A172 (cell line): ENCODE measurements at regions not wholly inside any gene's neighbourhood (a gene's known extent, or its start where the extent isn't known, plus 50 kb on each side); places are given as distances from the start of the nearest gene placed in this dataset.
"Not testable (repeated sequence)": the region's sequence is repeated elsewhere in the genome, so short reads cannot be mapped to it uniquely, and the experiment has no call there.

ENCODE experiments used
- DNase-seq: peaks from one replicate; pipeline ENCODE4 v3.0.0-alpha.2; 2015; ENCODE audit warnings: low spot score

GRCh38 chr3:40645883-40646282, 121.1 kb downstream of the ZNF621 start:
- no peak for DNase-seq

DNA sequence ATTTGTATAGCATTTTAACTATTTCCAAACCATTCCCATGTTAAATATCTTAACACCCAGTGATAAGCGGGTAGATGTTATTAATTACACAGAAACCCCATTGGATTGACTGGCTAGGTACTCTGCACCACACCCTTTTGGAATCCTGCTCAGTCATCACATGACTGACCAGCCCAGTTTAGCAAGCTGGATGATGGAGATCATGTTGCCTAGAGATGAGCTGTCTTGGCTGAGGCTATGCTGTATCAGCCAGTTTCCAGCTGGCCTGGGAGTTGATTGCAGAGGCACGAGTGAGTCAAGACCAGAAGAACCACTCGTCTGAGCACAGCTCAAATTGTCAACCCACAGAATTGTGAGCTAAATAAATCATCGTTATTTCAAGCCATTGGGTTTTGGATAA, 124.6 kb downstream of the ZNF621 start:
- DNase-seq, result no peak

GRCh38 chr3:40652072-40652471, 127.3 kb downstream of the ZNF621 start:
- DNase-seq, result no peak

- no peak for DNase-seq
Observed at GRCh38 chr3:40653001-40653400, 128.2 kb downstream of the ZNF621 start.

DNA sequence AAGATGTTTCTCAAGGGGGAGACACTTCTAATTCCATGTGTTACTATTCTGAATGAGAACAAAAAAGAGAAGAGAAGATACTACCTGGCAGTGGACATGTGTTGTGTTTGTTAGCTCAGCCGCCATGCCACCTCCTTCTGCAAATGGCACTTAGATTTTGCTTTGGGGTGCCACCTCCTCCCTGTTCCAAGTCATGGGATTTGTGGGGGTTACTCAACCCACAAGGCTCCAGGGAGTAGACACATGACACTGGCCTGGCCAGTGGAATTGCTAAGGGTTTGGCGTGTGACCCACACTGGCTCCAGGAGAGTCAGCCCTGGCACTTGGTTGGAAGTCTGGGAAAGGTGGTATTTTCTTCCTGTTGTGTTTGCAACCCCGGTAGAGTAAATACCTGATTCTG, 129.1 kb downstream of the ZNF621 start:
- DNase-seq, result no peak

DNA sequence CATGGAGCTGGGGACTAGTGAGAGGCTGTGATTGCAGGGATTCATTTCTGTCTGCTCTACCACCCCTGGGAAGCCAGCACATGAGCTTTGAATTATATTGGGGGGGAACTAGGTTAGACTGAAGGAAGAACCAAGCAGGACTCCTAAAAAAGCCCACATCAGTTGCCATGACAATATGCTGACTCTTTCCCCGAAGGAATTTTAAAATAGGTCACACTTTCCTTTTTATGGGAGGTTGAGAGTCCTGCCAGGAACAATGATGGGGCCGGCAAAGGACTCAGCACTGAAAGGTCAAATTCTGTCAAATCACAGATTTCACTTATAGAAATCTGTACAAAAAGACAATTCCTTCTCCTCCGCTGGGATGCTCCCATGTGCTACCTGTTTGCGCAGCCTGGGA, 130.8 kb downstream of the ZNF621 start:
- DNase-seq, result no peak

GRCh38 chr3:40657623-40658022, 132.9 kb downstream of the ZNF621 start:
- no peak for DNase-seq

- no peak for DNase-seq
Observed at GRCh38 chr3:40658305-40658704, 133.5 kb downstream of the ZNF621 start.

DNA sequence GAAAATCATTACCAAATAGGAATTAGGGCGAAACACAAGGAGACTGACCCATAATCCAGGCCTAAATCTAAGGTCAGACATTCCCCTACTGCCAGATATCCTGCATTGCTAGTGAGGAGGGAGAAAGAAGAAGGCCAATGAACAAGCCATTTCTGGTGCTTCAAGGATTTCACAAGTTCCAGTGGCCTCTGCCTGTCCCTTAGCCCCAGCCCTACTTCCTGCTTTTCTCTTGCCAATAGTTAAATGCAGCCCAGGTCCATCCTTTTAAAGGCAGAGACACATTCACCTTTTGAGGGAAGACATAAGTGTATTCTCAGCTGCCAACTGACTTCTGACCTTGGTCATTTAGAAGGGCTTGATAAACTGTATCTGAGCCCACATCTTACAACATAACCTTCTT, 135.8 kb downstream of the ZNF621 start:
- no peak for DNase-seq

DNA sequence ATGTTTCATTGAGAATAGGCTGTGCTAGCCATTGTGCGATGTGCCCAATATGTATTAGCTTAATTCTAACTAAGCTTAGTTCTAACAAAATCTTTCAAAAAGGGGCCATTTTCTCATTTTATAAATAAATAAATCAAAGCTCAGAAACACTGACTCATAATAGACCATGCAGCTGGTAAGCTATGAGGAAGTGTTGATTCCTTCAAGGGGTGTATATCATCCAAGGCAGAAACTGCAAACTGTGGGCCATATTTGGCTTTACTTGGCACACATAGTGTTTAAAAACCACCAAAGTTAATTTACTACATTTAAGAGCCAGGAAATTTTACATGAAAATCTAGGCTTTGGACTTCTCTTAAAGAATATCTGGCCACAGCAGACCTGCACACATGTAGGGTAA, 136.5 kb downstream of the ZNF621 start:
- no peak for DNase-seq

GRCh38 chr3:40663280-40663679, 138.5 kb downstream of the ZNF621 start:
- DNase-seq, result no peak

GRCh38 chr3:40669176-40669575, 144.4 kb downstream of the ZNF621 start:
- DNase-seq, result no peak

DNA sequence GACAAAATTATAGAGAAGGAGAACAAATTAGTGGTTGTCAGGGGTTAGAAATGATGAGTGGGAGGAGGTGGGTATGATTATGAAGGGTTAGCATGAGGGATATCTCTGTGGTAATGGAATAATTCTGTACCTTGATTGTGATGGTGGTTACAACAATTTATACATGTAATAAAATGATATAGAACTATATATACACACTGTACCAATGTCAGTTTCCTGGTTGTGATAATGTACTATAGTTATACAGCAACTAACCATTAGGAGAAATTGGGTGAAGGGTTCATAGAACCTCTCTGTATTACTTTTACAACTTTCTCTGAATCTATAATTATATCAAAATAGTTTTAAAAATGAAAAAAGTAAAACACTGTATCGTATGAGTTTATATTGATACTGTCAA, 148.1 kb downstream of the ZNF621 start:
- DNase-seq, result no peak

DNA sequence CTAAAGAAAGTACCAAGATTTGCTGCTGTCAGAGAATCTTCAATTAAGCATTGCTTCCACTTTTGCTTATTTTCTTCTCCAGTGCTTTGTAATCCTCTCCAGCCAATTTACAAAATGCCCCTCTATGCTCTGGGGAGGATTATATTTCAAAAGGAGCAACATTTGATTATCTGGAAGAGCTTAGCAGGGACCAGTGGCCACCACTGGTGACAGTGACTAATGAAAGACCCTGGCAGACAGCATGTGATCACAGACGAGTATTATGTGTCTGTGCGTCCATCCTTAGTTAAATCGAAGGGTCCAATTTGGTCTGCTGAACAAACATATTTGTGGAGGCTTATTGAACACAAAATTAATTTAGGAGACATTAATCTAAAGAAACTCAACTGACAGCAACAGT, 152.6 kb downstream of the ZNF621 start:
- DNase-seq, result no peak

- no peak for DNase-seq
Observed at GRCh38 chr3:40677749-40678148, 153.0 kb downstream of the ZNF621 start.

- DNase-seq, result no peak
Observed at GRCh38 chr3:40679290-40679689, 154.5 kb downstream of the ZNF621 start.

- DNase-seq, result no peak
Observed at GRCh38 chr3:40680685-40681657, 156.2 kb downstream of the ZNF621 start.

- DNase-seq, result no peak
Observed at GRCh38 chr3:40681658-40682055, 156.9 kb downstream of the ZNF621 start.

GRCh38 chr3:40689837-40690236, 165.1 kb downstream of the ZNF621 start:
- DNase-seq, result no peak

- no peak for DNase-seq
Observed at GRCh38 chr3:40690749-40691451, 166.1 kb downstream of the ZNF621 start.

DNA sequence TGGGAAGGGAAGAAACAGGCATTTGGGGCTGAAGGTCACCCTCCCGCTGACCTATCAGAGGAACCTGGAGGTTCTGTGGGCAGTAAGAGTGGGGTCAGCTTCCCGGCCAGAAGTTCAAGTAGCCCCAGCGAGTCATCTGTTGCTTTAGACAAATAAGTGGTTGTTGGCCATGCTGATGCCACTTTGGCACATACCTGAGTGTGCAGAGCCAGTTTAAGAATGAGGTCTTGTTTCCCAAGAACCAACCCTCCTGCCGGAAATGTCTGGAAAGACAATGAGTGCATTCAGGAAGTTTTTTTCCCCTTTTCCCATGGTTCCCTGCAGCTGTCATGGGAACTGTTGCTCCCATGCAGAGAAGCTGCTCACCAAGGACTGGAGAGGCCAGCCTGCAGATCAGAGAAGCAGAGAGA, 166.7 kb downstream of the ZNF621 start:
- DNase-seq, result no peak

- DNase-seq, result no peak
Observed at GRCh38 chr3:40695848-40696247, 171.1 kb downstream of the ZNF621 start.

DNA sequence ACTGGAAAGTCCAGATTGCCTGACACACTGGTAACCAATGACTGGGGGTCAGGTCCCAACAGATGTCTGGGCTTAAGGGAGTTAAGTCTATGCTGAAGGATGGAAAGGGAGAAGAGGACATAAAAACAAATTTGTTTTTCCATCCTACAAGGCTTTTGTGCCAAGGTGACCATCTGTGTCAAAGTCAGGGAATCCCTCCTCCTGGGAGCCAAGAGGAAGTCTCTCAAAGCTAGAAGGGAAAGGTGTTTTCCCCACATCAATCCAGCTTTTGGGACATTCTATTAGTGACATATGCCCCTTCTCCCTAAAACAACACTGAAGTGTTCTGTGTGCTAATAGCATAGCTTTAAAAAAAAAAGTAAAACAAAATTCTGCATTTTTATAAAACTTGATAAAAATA, 173.9 kb downstream of the ZNF621 start:
- not testable (repeated sequence) for DNase-seq
